GM12878 (cell line): ENCODE measurements at regions not wholly inside any gene's neighbourhood (a gene's known extent, or its start where the extent isn't known, plus 50 kb on each side); places are given as distances from the start of the nearest gene placed in this dataset.

Experiments
- CTCF ChIP-seq, 3 experiments: IDR thresholded peaks in 2 of 3; conservative IDR thresholded peaks in 1 of 3; 2 replicates each; pipeline ENCODE4 v1.5.1; 2011; ENCODE audit warnings: low read depth in 3 of 3, low read length in 3 of 3, mild to moderate bottlenecking in 3 of 3, control low read depth in 2 of 3, moderate library complexity in 2 of 3, inconsistent platforms in 1 of 3, mixed read lengths in 1 of 3; ENCODE audit not compliant: control insufficient read depth in 2 of 3, insufficient read depth in 1 of 3; ENCODE audit errors: extremely low read depth in 1 of 3
- MXI1 ChIP-seq: fragments of 150-350 bp; IDR thresholded peaks from 2 replicates; pipeline ENCODE4 v1.6.1; 2011; ENCODE audit warnings: low read depth, mild to moderate bottlenecking, inconsistent platforms, low read length, improper control_type of control experiment
- NFIC ChIP-seq: IDR thresholded peaks from 2 replicates; pipeline ENCODE4 v1.6.1; 2012; ENCODE audit warnings: low read depth, mild to moderate bottlenecking, inconsistent platforms, low read length, moderate library complexity
- POLR2A ChIP-seq: IDR thresholded peaks from 2 replicates; pipeline ENCODE4 v1.6.1; 2011; ENCODE audit warnings: low read depth, mild to moderate bottlenecking, low read length
- POLR2AphosphoS5 ChIP-seq: IDR thresholded peaks from 2 replicates; pipeline ENCODE4 v1.6.1; 2011; ENCODE audit warnings: mild to moderate bottlenecking, low read length, inconsistent platforms
- TAF1 ChIP-seq: IDR thresholded peaks from 2 replicates; pipeline ENCODE4 v1.6.1; 2011; ENCODE audit warnings: mild to moderate bottlenecking, low read depth, low read length, borderline replicate concordance

GRCh38 chr21:18772404-18772803, 368.8 kb upstream of the TMPRSS15 start:
- TF ChIP-seq CTCF (IDR thresholded peaks at IDR 0.05 in 2 of 3, conservative IDR thresholded peaks at IDR 0.05 in 1 of 3; ENCODE audit: control insufficient read depth in 2 of 3, extremely low read depth in 1 of 3, insufficient read depth in 1 of 3, low read depth in 3 of 3, low read length in 3 of 3), result no peak
- no peak for TF ChIP-seq MXI1
- no peak for TF ChIP-seq POLR2AphosphoS5
- TF ChIP-seq POLR2A, result no peak
- no peak for TF ChIP-seq NFIC
- no peak for TF ChIP-seq TAF1
